ENCODE measurements at regions not wholly inside any gene's neighbourhood (a gene's known extent, or its start where the extent isn't known, plus 50 kb on each side); places are given as distances from the start of the nearest gene placed in this dataset.

DNA sequence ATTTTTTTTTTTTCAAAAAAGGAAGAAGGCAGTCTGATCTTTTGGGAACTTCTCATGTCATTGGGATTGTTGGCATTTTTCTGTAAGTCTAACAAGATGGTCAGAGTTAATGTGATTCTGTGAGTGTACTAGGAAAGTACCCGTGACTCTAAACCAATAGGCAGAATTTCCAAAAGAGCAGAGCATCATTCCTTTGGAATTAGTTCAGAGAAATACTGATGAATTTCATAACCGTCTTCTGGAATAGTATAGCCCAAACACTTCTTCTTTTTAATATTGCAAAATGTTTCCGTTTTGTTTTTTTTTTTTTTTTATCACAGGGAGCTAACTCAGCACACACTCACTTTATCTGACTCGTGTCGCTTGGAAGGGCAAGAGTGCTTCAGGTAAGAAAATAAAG lies 407.4 kb downstream of the DTWD2 start:
- Histone ChIP-seq H3T11ph (ENCODE audit: low read length) (no peak overlapping the region), H3K18ac (ENCODE audit: insufficient read length, low read depth, low read length) (no peak overlapping the region), H2BK12ac (ENCODE audit: insufficient read length, low read depth, low read length) (no peak overlapping the region), H4K91ac (ENCODE audit: insufficient read length, low read depth, low read length) (no peak overlapping the region), H3K14ac (ENCODE audit: insufficient read depth, low read length) (no peak overlapping the region), H3K27me3 (ENCODE audit: insufficient read depth, low read length) (no peaks in the 10 kb centered on the region), H3K56ac (ENCODE audit: insufficient read length, low read depth, low read length) (no peak overlapping the region), H4K5ac (ENCODE audit: insufficient read length, low read depth, low read length) (no peak overlapping the region), H3K9me3 (ENCODE audit: control insufficient read depth, low read depth, low read length) (no peaks in the 10 kb centered on the region), H3K79me2 (ENCODE audit: insufficient read depth, low read length) (no peaks in the 10 kb centered on the region), H2BK15ac (ENCODE audit: low read depth, low read length) (no peak overlapping the region), H2BK20ac (ENCODE audit: low read depth, low read length, poor library complexity, severe bottlenecking) (no peak overlapping the region), H4K20me1 (ENCODE audit: control insufficient read depth, insufficient read depth, insufficient read length) (no peaks in the 10 kb centered on the region), H2BK5ac (ENCODE audit: insufficient read length, low read length) (no peak overlapping the region), H3K23ac (ENCODE audit: insufficient read length, low read depth, low read length) (no peak overlapping the region), H4K8ac (replicated peaks; ENCODE audit: insufficient read length, low read depth, low read length) (no peak overlapping the region), H3K23me2 (ENCODE audit: insufficient read length, low read depth, low read length, poor library complexity, severe bottlenecking) (no peaks in the 10 kb centered on the region), H3K4ac (ENCODE audit: low read depth, low read length) (no peak overlapping the region), H3K79me1 (ENCODE audit: insufficient read depth, low read depth, low read length, poor library complexity, severe bottlenecking) (no peaks in the 10 kb centered on the region), H3K27ac (ENCODE audit: insufficient read length, low read depth, low read length) (no peak overlapping the region), H3K4me2 (ENCODE audit: insufficient read depth, insufficient read length, low read length) (no peak overlapping the region), H3K4me1 (ENCODE audit: insufficient read depth, low read length) (no peaks in the 10 kb centered on the region), H2AFZ (ENCODE audit: low read length) (no peak overlapping the region), H2BK120ac (ENCODE audit: low read depth, low read length, poor library complexity, severe bottlenecking) (no peak overlapping the region), H3K9ac (ENCODE audit: extremely low read depth, insufficient read length, low read length) (no peak overlapping the region), H2AK5ac (ENCODE audit: insufficient read length, low read length) (no peak overlapping the region)
- TF ChIP-seq, protein P1, sequence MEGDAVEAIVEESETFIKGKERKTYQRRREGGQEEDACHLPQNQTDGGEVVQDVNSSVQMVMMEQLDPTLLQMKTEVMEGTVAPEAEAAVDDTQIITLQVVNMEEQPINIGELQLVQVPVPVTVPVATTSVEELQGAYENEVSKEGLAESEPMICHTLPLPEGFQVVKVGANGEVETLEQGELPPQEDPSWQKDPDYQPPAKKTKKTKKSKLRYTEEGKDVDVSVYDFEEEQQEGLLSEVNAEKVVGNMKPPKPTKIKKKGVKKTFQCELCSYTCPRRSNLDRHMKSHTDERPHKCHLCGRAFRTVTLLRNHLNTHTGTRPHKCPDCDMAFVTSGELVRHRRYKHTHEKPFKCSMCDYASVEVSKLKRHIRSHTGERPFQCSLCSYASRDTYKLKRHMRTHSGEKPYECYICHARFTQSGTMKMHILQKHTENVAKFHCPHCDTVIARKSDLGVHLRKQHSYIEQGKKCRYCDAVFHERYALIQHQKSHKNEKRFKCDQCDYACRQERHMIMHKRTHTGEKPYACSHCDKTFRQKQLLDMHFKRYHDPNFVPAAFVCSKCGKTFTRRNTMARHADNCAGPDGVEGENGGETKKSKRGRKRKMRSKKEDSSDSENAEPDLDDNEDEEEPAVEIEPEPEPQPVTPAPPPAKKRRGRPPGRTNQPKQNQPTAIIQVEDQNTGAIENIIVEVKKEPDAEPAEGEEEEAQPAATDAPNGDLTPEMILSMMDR (conservative IDR thresholded peaks at IDR 0.05) = no peak
- H3K27me3 Mint-ChIP-seq (ENCODE audit: low read depth) = no peaks in the 10 kb centered on the region
- DNase-seq = no peak
- no peaks in the 10 kb centered on the region for H3K4me1 Mint-ChIP-seq
- no peak overlapping the region for H3K27ac Mint-ChIP-seq
- WGBS (ENCODE audit: extremely low coverage, insufficient read length, low lambda C conversion rate) = no CpG with 5 or more reads among the region's 5 CpGs
- H3K4me3 Mint-ChIP-seq = no peak overlapping the region
- no peaks in the 10 kb centered on the region for H3K36me3 Mint-ChIP-seq (ENCODE audit: insufficient read depth in 1 of 3, low read depth in 3 of 3)
- no peaks in the 10 kb centered on the region; a peak in 1 of 5 replicates for H3K9me3 Mint-ChIP-seq
